Colonic mucosa (tissue), 4 donors: ENCODE measurements at regions not wholly inside any gene's neighbourhood (a gene's known extent, or its start where the extent isn't known, plus 50 kb on each side); places are given as distances from the start of the nearest gene placed in this dataset.
"Not testable (repeated sequence)": the region's sequence is repeated elsewhere in the genome, so short reads cannot be mapped to it uniquely, and the experiment has no call there.

Experiments
- DNase-seq: peaks from one replicate; pipeline ENCODE4 v3.0.0-alpha.2; 2020
- H3K27ac ChIP-seq: fragments of 200-600 bp; one replicate; pipeline ENCODE4 v1.8.0; 2021
- H3K27me3 ChIP-seq: fragments of 200-600 bp; one replicate; pipeline ENCODE4 v1.8.0; 2021
- H3K36me3 ChIP-seq: fragments of 200-600 bp; one replicate; pipeline ENCODE4 v1.8.0; 2021
- H3K4me1 ChIP-seq: fragments of 200-600 bp; one replicate; pipeline ENCODE4 v1.8.0; 2021; ENCODE audit warnings: mild to moderate bottlenecking
- H3K4me3 ChIP-seq: fragments of 200-600 bp; one replicate; pipeline ENCODE4 v1.8.0; 2021
- H3K9ac ChIP-seq, 2 donors: one replicate each; pipeline ENCODE4 v1.7.0; 2013; ENCODE audit warnings: control low read depth in 2 of 2, low read depth in 2 of 2, low read length in 2 of 2
- H3K9me3 ChIP-seq: fragments of 200-600 bp; one replicate; pipeline ENCODE4 v1.8.0; 2021
- CTCF ChIP-seq: fragments of 200-600 bp; IDR thresholded peaks from one replicate; pipeline ENCODE4 v1.8.0; 2022; ENCODE audit warnings: antibody characterized with exemption, mild to moderate bottlenecking
- intact Hi-C: fragments of 100-400 bp; cut with DNase I; formaldehyde crosslinking; loops from one replicate; pipeline ENCODE4 v1.14.1; 2022
- donor health status: healthy.
- donor health status: DM: no; HTN: no; CAD: no.
- donor health status: DM: no; HTN: no; CAD: no.

GRCh38 chr5:105630803-105631202 lies 2039.9 kb downstream of the EFNA5 start:
- Histone ChIP-seq H3K9ac (no peak overlapping the region), H3K27me3 (no peaks in the 10 kb centered on the region), H3K36me3 (no peaks in the 10 kb centered on the region), H3K4me3 (no peak overlapping the region), H3K27ac (no peak overlapping the region), H3K9me3 (no peaks in the 10 kb centered on the region), H3K4me1 (no peaks in the 10 kb centered on the region)
- no peak for TF ChIP-seq CTCF
- intact Hi-C loops, result no loop called here
- DNase-seq, result no peak

- intact Hi-C loops, result no loop called here
- H3K9ac ChIP-seq, result no peak overlapping the region
- H3K27ac ChIP-seq, result no peak overlapping the region
- no peaks in the 10 kb centered on the region for H3K36me3 ChIP-seq
- TF ChIP-seq CTCF, result no peak
- H3K4me1 ChIP-seq, result no peaks in the 10 kb centered on the region
- H3K9me3 ChIP-seq, result no peaks in the 10 kb centered on the region
- H3K27me3 ChIP-seq, result no peaks in the 10 kb centered on the region
- no peak for DNase-seq
- no peak overlapping the region for H3K4me3 ChIP-seq
These were observed 2051.0 kb downstream of the EFNA5 start for GRCh38 chr5:105619725-105620124.

GRCh38 chr5:105617436-105618215 lies 2053.1 kb downstream of the EFNA5 start:
- DNase-seq, result no peak
- no peaks in the 10 kb centered on the region for H3K4me1 ChIP-seq
- H3K9me3 ChIP-seq, result no peaks in the 10 kb centered on the region
- no peaks in the 10 kb centered on the region for H3K36me3 ChIP-seq
- intact Hi-C loops, result no loop called here
- H3K4me3 ChIP-seq, result no peak overlapping the region
- no peak overlapping the region for H3K9ac ChIP-seq
- no peak for TF ChIP-seq CTCF
- no peaks in the 10 kb centered on the region for H3K27me3 ChIP-seq
- H3K27ac ChIP-seq, result no peak overlapping the region

GRCh38 chr5:105616599-105616998 lies 2054.0 kb upstream of the NUDT12 start:
- Histone ChIP-seq H3K9ac (no peak overlapping the region), H3K4me3 (no peak overlapping the region), H3K9me3 (no peaks in the 10 kb centered on the region), H3K27me3 (no peaks in the 10 kb centered on the region), H3K4me1 (no peaks in the 10 kb centered on the region), H3K27ac (no peak overlapping the region), H3K36me3 (no peaks in the 10 kb centered on the region)
- intact Hi-C loops, result no loop called here
- DNase-seq, result no peak
- no peak for TF ChIP-seq CTCF

- DNase-seq, intact Hi-C loops, H3K27ac ChIP-seq, H3K9me3 ChIP-seq, H3K4me3 ChIP-seq, H3K36me3 ChIP-seq, H3K27me3 ChIP-seq, H3K4me1 ChIP-seq, H3K9ac ChIP-seq: not testable (repeated sequence)
These were observed 2039.8 kb upstream of the NUDT12 start for GRCh38 chr5:105602406-105602805.

GRCh38 chr5:105593011-105593760 lies 2030.6 kb upstream of the NUDT12 start:
- no peaks in the 10 kb centered on the region for H3K36me3 ChIP-seq
- H3K9ac ChIP-seq, result no peak overlapping the region
- H3K27ac ChIP-seq, result no peak overlapping the region
- DNase-seq, result no peak
- H3K4me3 ChIP-seq, result no peak overlapping the region
- H3K9me3 ChIP-seq, result no peaks in the 10 kb centered on the region
- intact Hi-C loops, result no loop called here
- no peaks in the 10 kb centered on the region for H3K27me3 ChIP-seq
- no peaks in the 10 kb centered on the region for H3K4me1 ChIP-seq
- no peak for TF ChIP-seq CTCF
